KMS-11 (cell line): ENCODE measurements at regions not wholly inside any gene's neighbourhood (a gene's known extent, or its start where the extent isn't known, plus 50 kb on each side); places are given as distances from the start of the nearest gene placed in this dataset.

ENCODE experiments used
- H2AFZ ChIP-seq: fragments of 200-600 bp; sonication (generic); 2 replicates; pipeline ENCODE4 v1.6.1; 2016; ENCODE audit warnings: antibody characterized with exemption, mixed run types, low read depth
- H3K27ac ChIP-seq: fragments of 200-600 bp; sonication (generic); 2 replicates; pipeline ENCODE4 v1.6.1; 2016; ENCODE audit warnings: mild to moderate bottlenecking, mixed run types
- H3K27me3 ChIP-seq: fragments of 200-600 bp; sonication (generic); 2 replicates; pipeline ENCODE4 v1.6.1; 2017; ENCODE audit warnings: mild to moderate bottlenecking, low read depth, mixed run types, moderate library complexity; ENCODE audit not compliant: insufficient read depth
- H3K36me3 ChIP-seq: fragments of 200-600 bp; sonication (generic); 2 replicates; pipeline ENCODE4 v1.6.1; 2017; ENCODE audit warnings: mild to moderate bottlenecking, mixed run types; ENCODE audit not compliant: insufficient read depth
- H3K4me1 ChIP-seq: fragments of 200-600 bp; sonication (generic); 2 replicates; pipeline ENCODE4 v1.6.1; 2016; ENCODE audit warnings: mild to moderate bottlenecking, low read depth, mixed run types; ENCODE audit not compliant: poor library complexity, severe bottlenecking
- H3K4me2 ChIP-seq: fragments of 200-600 bp; sonication (generic); 2 replicates; pipeline ENCODE4 v1.7.0; 2016; ENCODE audit warnings: mild to moderate bottlenecking, mixed run types
- H3K4me3 ChIP-seq: fragments of 200-600 bp; sonication (generic); IDR thresholded peaks from 2 replicates; pipeline ENCODE4 v1.6.1; 2017; ENCODE audit warnings: low read depth, low read length, mixed read lengths; ENCODE audit not compliant: insufficient read depth
- H3K79me2 ChIP-seq: fragments of 200-600 bp; sonication (generic); 2 replicates; pipeline ENCODE4 v1.6.1; 2016; ENCODE audit warnings: low read depth, mixed run types; ENCODE audit not compliant: insufficient read depth
- H3K9ac ChIP-seq: fragments of 200-600 bp; sonication (generic); 2 replicates; pipeline ENCODE4 v1.6.1; 2016; ENCODE audit warnings: mild to moderate bottlenecking, mixed run types
- H4K20me1 ChIP-seq: fragments of 200-600 bp; sonication (generic); 2 replicates; pipeline ENCODE4 v1.6.1; 2016; ENCODE audit warnings: mild to moderate bottlenecking, mixed run types; ENCODE audit not compliant: insufficient read depth
- CTCF ChIP-seq: fragments of 200-600 bp; sonication (generic); conservative IDR thresholded peaks from 2 replicates; pipeline ENCODE4 v1.6.1; 2017; ENCODE audit warnings: low read depth, mild to moderate bottlenecking, antibody characterized with exemption, low read length, moderate library complexity, mixed read lengths

GRCh38 chr13:40114305-40114896, 458.9 kb downstream of the COG6 start:
- no peak overlapping the region for H2AFZ ChIP-seq
- H3K4me1 ChIP-seq = no peaks in the 10 kb centered on the region
- H3K9ac ChIP-seq = no peak overlapping the region
- H3K4me2 ChIP-seq = no peak overlapping the region
- no peaks in the 10 kb centered on the region for H3K79me2 ChIP-seq
- no peaks in the 10 kb centered on the region for H3K36me3 ChIP-seq
- no peaks in the 10 kb centered on the region for H4K20me1 ChIP-seq
- TF ChIP-seq CTCF = no peak
- no peaks in the 10 kb centered on the region for H3K27me3 ChIP-seq
- H3K27ac ChIP-seq = no peak overlapping the region
- no peak overlapping the region for H3K4me3 ChIP-seq

GRCh38 chr13:40115426-40115825, 460.0 kb downstream of the COG6 start:
- H3K4me3 ChIP-seq = no peak overlapping the region
- H3K4me2 ChIP-seq = no peak overlapping the region
- no peaks in the 10 kb centered on the region for H3K27me3 ChIP-seq
- H4K20me1 ChIP-seq = no peaks in the 10 kb centered on the region
- H3K79me2 ChIP-seq = no peaks in the 10 kb centered on the region
- TF ChIP-seq CTCF = no peak
- no peaks in the 10 kb centered on the region for H3K36me3 ChIP-seq
- no peak overlapping the region for H3K9ac ChIP-seq
- no peak overlapping the region for H3K27ac ChIP-seq
- no peaks in the 10 kb centered on the region for H3K4me1 ChIP-seq
- no peak overlapping the region for H2AFZ ChIP-seq

DNA sequence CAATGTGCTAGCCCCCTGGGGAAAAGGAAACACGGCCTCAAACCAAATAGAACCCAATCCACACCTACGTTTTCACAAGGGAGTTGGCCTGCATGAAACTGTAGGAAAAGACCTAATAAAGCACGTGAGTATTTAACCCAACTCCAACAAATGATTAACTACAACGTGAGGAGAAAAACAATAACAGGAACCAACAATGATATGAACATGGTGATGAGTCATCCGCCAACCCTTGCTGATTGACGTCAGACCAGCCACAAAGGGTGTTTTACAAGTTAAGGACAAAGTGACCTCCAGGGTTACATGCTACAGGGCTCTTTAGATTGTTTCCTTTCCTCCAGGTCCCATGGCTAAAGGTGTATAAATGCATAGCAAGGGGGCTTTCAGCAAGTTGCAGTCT, 460.5 kb downstream of the COG6 start:
- no peaks in the 10 kb centered on the region for H3K4me1 ChIP-seq
- H3K27ac ChIP-seq = no peak overlapping the region
- no peak overlapping the region for H2AFZ ChIP-seq
- H3K9ac ChIP-seq = no peak overlapping the region
- H3K4me2 ChIP-seq = no peak overlapping the region
- no peak for TF ChIP-seq CTCF
- H4K20me1 ChIP-seq = no peaks in the 10 kb centered on the region
- no peaks in the 10 kb centered on the region for H3K27me3 ChIP-seq
- no peaks in the 10 kb centered on the region for H3K36me3 ChIP-seq
- no peak overlapping the region for H3K4me3 ChIP-seq
- H3K79me2 ChIP-seq = no peaks in the 10 kb centered on the region

DNA sequence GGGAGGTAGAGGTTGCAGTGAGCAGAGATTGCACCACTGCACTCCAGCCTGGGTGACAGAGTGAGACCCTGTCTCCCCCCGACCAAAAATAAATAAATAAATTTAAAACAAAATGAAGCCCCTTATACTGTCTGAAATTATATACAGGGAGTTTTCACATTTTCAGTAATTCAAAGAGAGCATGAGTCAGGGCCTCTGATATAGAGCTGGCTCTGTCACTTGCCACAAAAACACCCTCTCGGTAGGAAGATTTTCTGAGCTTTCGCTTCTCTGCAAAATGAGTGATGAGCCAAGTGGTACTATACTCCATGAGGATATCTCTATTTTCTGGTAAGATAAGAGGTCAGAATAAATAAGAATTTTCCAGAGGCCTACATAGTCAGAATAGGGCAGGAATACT, 462.9 kb downstream of the COG6 start:
- H3K27ac ChIP-seq = no peak overlapping the region
- no peaks in the 10 kb centered on the region for H3K79me2 ChIP-seq
- TF ChIP-seq CTCF = no peak
- no peak overlapping the region for H3K4me2 ChIP-seq
- no peaks in the 10 kb centered on the region for H3K4me1 ChIP-seq
- no peaks in the 10 kb centered on the region for H3K27me3 ChIP-seq
- no peak overlapping the region for H3K9ac ChIP-seq
- no peaks in the 10 kb centered on the region for H4K20me1 ChIP-seq
- H3K36me3 ChIP-seq = no peaks in the 10 kb centered on the region
- no peak overlapping the region for H3K4me3 ChIP-seq
- no peak overlapping the region for H2AFZ ChIP-seq
